ENCODE measurements at regions not wholly inside any gene's neighbourhood (a gene's known extent, or its start where the extent isn't known, plus 50 kb on each side); places are given as distances from the start of the nearest gene placed in this dataset.

- no peak for ATAC-seq
- peak in 1 of 3 donors; percentile 10 for DNase-seq
- WGBS, result 65% methylated on average over 5 of the region's 5 CpGs
Measured at GRCh38 chr4:61068745-61069144, 131.4 kb upstream of the ADGRL3 start.

GRCh38 chr4:61070269-61070668, 129.9 kb upstream of the ADGRL3 start:
- no peak overlapping the region for H3K4me3 ChIP-seq (ENCODE audit: low read length)
- WGBS, result 91% methylated on average over 3 of the region's 3 CpGs
- H3K4me1 ChIP-seq (ENCODE audit: control insufficient read depth, insufficient read depth, low read length), result no peaks in the 10 kb centered on the region
- intact Hi-C loops (cut with DNase I), result no loop called here
- no peak overlapping the region for H3K27ac ChIP-seq (ENCODE audit: low read length)
- DNase-seq (no peak), ATAC-seq (no peak)
- no peaks in the 10 kb centered on the region for H3K27me3 ChIP-seq (ENCODE audit: control insufficient read depth, insufficient read depth)
- H3K9me3 ChIP-seq (ENCODE audit: control insufficient read depth, low read length), result no peaks in the 10 kb centered on the region

More at GRCh38 chr4:61068745-61069144, 131.4 kb upstream of the ADGRL3 start:
- H3K9me3 ChIP-seq (ENCODE audit: control insufficient read depth, low read length), result no peaks in the 10 kb centered on the region
- H3K27me3 ChIP-seq (ENCODE audit: control insufficient read depth, insufficient read depth), result no peaks in the 10 kb centered on the region
- no peak overlapping the region for H3K4me3 ChIP-seq (ENCODE audit: low read length)
- no peak overlapping the region for H3K27ac ChIP-seq (ENCODE audit: low read length)
- intact Hi-C loops (cut with DNase I), result no loop called here
- no peaks in the 10 kb centered on the region for H3K4me1 ChIP-seq (ENCODE audit: control insufficient read depth, insufficient read depth, low read length)

- Histone ChIP-seq H3K4me3 (ENCODE audit: low read length) (no peak overlapping the region), H3K27me3 (ENCODE audit: control insufficient read depth, insufficient read depth) (no peaks in the 10 kb centered on the region), H3K9me3 (ENCODE audit: control insufficient read depth, low read length) (no peaks in the 10 kb centered on the region), H3K4me1 (ENCODE audit: control insufficient read depth, insufficient read depth, low read length) (no peaks in the 10 kb centered on the region), H3K27ac (ENCODE audit: low read length) (no peak overlapping the region)
- ATAC-seq (no peak), DNase-seq (no peak)
- intact Hi-C loops (cut with DNase I), result no loop called here
Measured at GRCh38 chr4:61079427-61079826, 120.7 kb upstream of the ADGRL3 start.

GRCh38 chr4:61079976-61080375, 120.2 kb upstream of the ADGRL3 start:
- DNase-seq (no peak), ATAC-seq (no peak)
- H3K9me3 ChIP-seq (ENCODE audit: control insufficient read depth, low read length), result no peaks in the 10 kb centered on the region
- H3K27me3 ChIP-seq (ENCODE audit: control insufficient read depth, insufficient read depth), result no peaks in the 10 kb centered on the region
- 72% methylated on average over 2 of the region's 2 CpGs for WGBS
- no peak overlapping the region for H3K27ac ChIP-seq (ENCODE audit: low read length)
- no peaks in the 10 kb centered on the region for H3K4me1 ChIP-seq (ENCODE audit: control insufficient read depth, insufficient read depth, low read length)
- intact Hi-C loops (cut with DNase I), result no loop called here
- H3K4me3 ChIP-seq (ENCODE audit: low read length), result no peak overlapping the region

GRCh38 chr4:61085534-61085933, 114.6 kb upstream of the ADGRL3 start:
- ATAC-seq (no peak), DNase-seq (no peak)
- H3K27me3 ChIP-seq (ENCODE audit: control insufficient read depth, insufficient read depth), result no peaks in the 10 kb centered on the region
- intact Hi-C loops (cut with DNase I), result no loop called here
- H3K9me3 ChIP-seq (ENCODE audit: control insufficient read depth, low read length), result no peaks in the 10 kb centered on the region
- no peak overlapping the region for H3K27ac ChIP-seq (ENCODE audit: low read length)
- H3K4me1 ChIP-seq (ENCODE audit: control insufficient read depth, insufficient read depth, low read length), result no peaks in the 10 kb centered on the region
- 83% methylated on average over 2 of the region's 2 CpGs for WGBS
- no peak overlapping the region for H3K4me3 ChIP-seq (ENCODE audit: low read length)

- Histone ChIP-seq H3K27ac (ENCODE audit: low read length) (no peak overlapping the region), H3K27me3 (ENCODE audit: control insufficient read depth, insufficient read depth) (no peaks in the 10 kb centered on the region), H3K4me1 (ENCODE audit: control insufficient read depth, insufficient read depth, low read length) (no peaks in the 10 kb centered on the region), H3K9me3 (ENCODE audit: control insufficient read depth, low read length) (no peaks in the 10 kb centered on the region), H3K4me3 (ENCODE audit: low read length) (no peak overlapping the region)
- no peak for DNase-seq
- no peak for ATAC-seq
- whole genome bisulfite sequencing, result 73% methylated on average over 4 of the region's 4 CpGs
- intact Hi-C loops (cut with DNase I), result no loop called here
Measured at GRCh38 chr4:61086357-61086756, 113.8 kb upstream of the ADGRL3 start.

- 74% methylated on average over 3 of the region's 3 CpGs for WGBS
- Histone ChIP-seq H3K27me3 (ENCODE audit: control insufficient read depth, insufficient read depth) (no peaks in the 10 kb centered on the region), H3K4me3 (ENCODE audit: low read length) (no peak overlapping the region), H3K27ac (ENCODE audit: low read length) (no peak overlapping the region), H3K9me3 (ENCODE audit: control insufficient read depth, low read length) (no peaks in the 10 kb centered on the region), H3K4me1 (ENCODE audit: control insufficient read depth, insufficient read depth, low read length) (no peaks in the 10 kb centered on the region)
- no peak for DNase-seq
- ATAC-seq, result no peak
- intact Hi-C loops (cut with DNase I), result no loop called here
Measured at GRCh38 chr4:61086979-61087378, 113.1 kb upstream of the ADGRL3 start.

- intact Hi-C loops (cut with DNase I), result no loop called here
- Histone ChIP-seq H3K9me3 (ENCODE audit: control insufficient read depth, low read length) (no peaks in the 10 kb centered on the region), H3K27ac (ENCODE audit: low read length) (no peak overlapping the region), H3K27me3 (ENCODE audit: control insufficient read depth, insufficient read depth) (no peaks in the 10 kb centered on the region), H3K4me1 (ENCODE audit: control insufficient read depth, insufficient read depth, low read length) (no peaks in the 10 kb centered on the region), H3K4me3 (ENCODE audit: low read length) (no peak overlapping the region)
- WGBS, result 80% methylated on average over 6 of the region's 6 CpGs
- DNase-seq, result no peak
- ATAC-seq, result no peak
Measured at GRCh38 chr4:61094854-61095598, 105.1 kb upstream of the ADGRL3 start.

- ATAC-seq (no peak), DNase-seq (no peak)
- H3K4me1 ChIP-seq (ENCODE audit: control insufficient read depth, insufficient read depth, low read length), result no peaks in the 10 kb centered on the region
- H3K27ac ChIP-seq (ENCODE audit: low read length), result no peak overlapping the region
- H3K4me3 ChIP-seq (ENCODE audit: low read length), result no peak overlapping the region
- H3K9me3 ChIP-seq (ENCODE audit: control insufficient read depth, low read length), result no peaks in the 10 kb centered on the region
- WGBS, result 38% methylated on average over 3 of the region's 3 CpGs
- intact Hi-C loops (cut with DNase I), result no loop called here
- H3K27me3 ChIP-seq (ENCODE audit: control insufficient read depth, insufficient read depth), result no peaks in the 10 kb centered on the region
Measured at GRCh38 chr4:61128682-61129081, 71.4 kb upstream of the ADGRL3 start.

- Histone ChIP-seq H3K27me3 (ENCODE audit: control insufficient read depth, insufficient read depth) (no peaks in the 10 kb centered on the region), H3K9me3 (ENCODE audit: control insufficient read depth, low read length) (no peaks in the 10 kb centered on the region), H3K27ac (ENCODE audit: low read length) (no peak overlapping the region), H3K4me3 (ENCODE audit: low read length) (no peak overlapping the region), H3K4me1 (ENCODE audit: control insufficient read depth, insufficient read depth, low read length) (no peaks in the 10 kb centered on the region)
- no peak for DNase-seq
- 72% methylated on average over 5 of the region's 5 CpGs for WGBS
- ATAC-seq, result no peak
- intact Hi-C loops (cut with DNase I), result no loop called here
Measured at GRCh38 chr4:61129971-61130370, 70.2 kb upstream of the ADGRL3 start.

GRCh38 chr4:61143461-61143860, 56.7 kb upstream of the ADGRL3 start:
- intact Hi-C loops (cut with DNase I), result no loop called here
- H3K27me3 ChIP-seq (ENCODE audit: control insufficient read depth, insufficient read depth), result no peaks in the 10 kb centered on the region
- H3K9me3 ChIP-seq (ENCODE audit: control insufficient read depth, low read length), result no peaks in the 10 kb centered on the region
- no peak overlapping the region for H3K4me3 ChIP-seq (ENCODE audit: low read length)
- DNase-seq (no peak), ATAC-seq (no peak)
- no peak overlapping the region for H3K27ac ChIP-seq (ENCODE audit: low read length)
- WGBS, result 30% methylated on average over 1 of the region's 1 CpG
- H3K4me1 ChIP-seq (ENCODE audit: control insufficient read depth, insufficient read depth, low read length), result no peaks in the 10 kb centered on the region

GRCh38 chr4:61149278-61149677, 50.8 kb upstream of the ADGRL3 start:
- Histone ChIP-seq H3K4me3 (ENCODE audit: low read length) (no peak overlapping the region), H3K9me3 (ENCODE audit: control insufficient read depth, low read length) (no peaks in the 10 kb centered on the region), H3K4me1 (ENCODE audit: control insufficient read depth, insufficient read depth, low read length) (no peaks in the 10 kb centered on the region), H3K27ac (ENCODE audit: low read length) (no peak overlapping the region), H3K27me3 (ENCODE audit: control insufficient read depth, insufficient read depth) (no peaks in the 10 kb centered on the region)
- no peak for DNase-seq
- no peak for ATAC-seq
- intact Hi-C loops (cut with DNase I), result no loop called here
